Muscle of back (tissue), 3 donors: ENCODE measurements at regions not wholly inside any gene's neighbourhood (a gene's known extent, or its start where the extent isn't known, plus 50 kb on each side); places are given as distances from the start of the nearest gene placed in this dataset.

ENCODE experiments used
- DNase-seq, 3 donors: peaks; one replicate each; pipeline versions ENCODE4 v3.0.0 to v3.0.0-alpha.2; 2013

GRCh38 chr11:96894587-96894986 lies 504.8 kb downstream of the JRKL start:
- no peak for DNase-seq

- DNase-seq = no peak
Observed at GRCh38 chr11:96899971-96900370, 510.2 kb downstream of the JRKL start.

- no peak for DNase-seq
Observed at GRCh38 chr11:96905143-96905542, 515.3 kb downstream of the JRKL start.

- no peak for DNase-seq
Observed at GRCh38 chr11:96905663-96906062, 515.9 kb downstream of the JRKL start.

DNA sequence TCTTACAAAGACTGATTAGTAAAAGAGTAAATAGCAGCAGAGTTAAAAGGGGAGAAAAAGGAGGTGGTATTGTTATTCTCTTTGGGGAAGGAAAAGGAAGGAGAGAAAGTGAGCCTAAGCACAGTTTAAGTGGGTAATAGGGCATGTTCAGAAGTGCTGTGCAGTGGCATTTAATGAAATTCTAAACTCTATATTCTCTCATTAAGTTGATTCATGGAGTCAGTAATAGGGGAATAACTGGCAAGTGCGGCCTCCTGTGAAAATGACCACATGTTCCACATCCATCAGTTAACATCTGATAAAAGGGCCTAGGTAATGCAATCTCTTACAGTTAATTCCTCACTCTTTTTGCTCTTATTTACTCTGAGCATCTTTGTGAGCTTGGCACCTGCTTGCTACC lies 516.7 kb downstream of the JRKL start:
- DNase-seq = no peak

GRCh38 chr11:96925862-96926261 lies 536.0 kb downstream of the JRKL start:
- no peak for DNase-seq

GRCh38 chr11:96940227-96940626 lies 550.4 kb downstream of the JRKL start:
- no peak for DNase-seq

DNA sequence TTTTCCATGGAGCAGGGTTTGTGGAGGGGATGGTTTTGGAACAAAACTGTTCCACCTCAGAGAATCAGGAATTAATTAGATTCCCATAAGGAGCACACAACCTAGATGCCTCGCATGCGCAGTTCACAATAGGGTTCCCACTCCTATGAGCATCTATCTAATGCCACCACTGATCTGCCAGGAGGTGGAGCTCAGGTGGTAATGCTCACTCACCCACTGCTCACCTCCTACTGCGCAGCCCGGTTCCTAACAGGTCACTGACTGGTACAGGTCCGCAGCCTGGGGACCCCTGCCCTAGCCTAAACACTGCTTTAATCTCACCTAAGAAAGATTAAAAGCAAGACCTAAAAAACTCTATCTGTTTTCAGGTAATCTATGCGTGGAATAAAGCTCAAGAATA lies 553.0 kb downstream of the JRKL start:
- no peak for DNase-seq

GRCh38 chr11:96943970-96944369 lies 554.2 kb downstream of the JRKL start:
- no peak for DNase-seq

DNA sequence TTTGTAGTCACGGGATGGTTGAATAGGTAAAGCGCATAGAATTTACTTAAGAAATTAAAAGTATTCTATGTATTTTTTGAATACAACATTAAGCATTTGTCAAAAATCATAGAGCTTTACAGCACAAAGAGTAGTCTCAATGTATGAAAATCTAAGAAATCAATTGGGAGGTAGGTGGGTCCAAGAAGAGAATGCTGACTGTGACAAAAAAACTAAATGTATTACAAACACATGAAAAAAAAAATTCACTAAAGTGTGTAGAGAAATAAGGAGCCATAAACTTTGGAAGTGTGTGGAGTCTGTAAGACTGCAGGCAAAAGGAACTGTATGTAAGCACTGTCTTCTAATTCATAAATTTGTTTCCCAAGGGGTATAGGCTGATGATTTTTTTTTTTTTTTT lies 558.3 kb downstream of the JRKL start:
- DNase-seq = no peak

DNA sequence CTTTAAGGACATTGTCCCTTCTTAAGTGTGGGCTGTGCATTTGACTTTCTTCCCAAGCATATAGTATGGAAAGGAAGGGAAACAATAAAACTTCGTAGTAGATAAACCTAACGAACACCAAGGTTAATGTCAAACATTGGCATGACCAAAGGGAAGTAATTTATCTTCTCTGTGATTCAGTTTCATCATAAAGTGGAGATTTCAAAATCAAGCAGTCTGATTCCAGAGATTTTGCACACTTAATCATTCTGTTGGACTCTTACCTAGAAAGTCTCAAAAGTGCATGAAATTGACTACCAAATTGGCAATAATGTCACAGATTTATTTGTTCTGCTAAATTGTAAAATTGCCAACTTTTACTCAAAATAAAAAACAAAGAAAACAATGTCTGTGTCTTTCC lies 559.7 kb downstream of the JRKL start:
- peak in 1 of 3 donors; percentile 11 for DNase-seq

DNA sequence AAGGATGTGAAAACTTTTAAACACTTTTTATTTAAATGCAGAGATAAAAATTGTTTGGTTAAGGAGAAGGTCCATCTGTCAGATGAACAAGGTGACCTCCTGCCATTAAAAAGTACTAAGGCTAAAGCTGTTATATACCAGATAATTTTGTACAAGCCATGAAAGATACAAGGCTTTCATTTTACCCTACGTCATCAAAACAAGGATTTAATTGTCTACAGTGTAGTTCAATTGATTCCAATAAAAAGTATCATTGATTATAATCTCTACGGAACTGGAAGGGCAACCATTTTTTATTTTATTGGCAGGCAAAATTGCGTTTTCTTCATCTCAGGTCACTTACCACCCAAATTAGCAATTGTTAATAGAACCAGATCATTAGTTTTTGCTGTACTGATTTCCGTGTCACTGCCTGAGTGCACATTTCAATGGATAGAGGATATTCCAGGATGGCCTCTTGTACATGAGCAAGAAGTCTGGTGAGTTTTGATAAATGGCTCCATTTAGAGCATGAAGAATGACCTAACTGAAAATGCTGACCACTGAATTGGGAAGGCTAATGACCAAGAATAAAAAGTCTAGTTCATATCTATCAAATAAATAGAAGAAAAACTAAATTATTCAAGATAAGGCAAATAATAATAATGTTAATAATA lies 564.9 kb downstream of the JRKL start:
- DNase-seq = no peak

DNA sequence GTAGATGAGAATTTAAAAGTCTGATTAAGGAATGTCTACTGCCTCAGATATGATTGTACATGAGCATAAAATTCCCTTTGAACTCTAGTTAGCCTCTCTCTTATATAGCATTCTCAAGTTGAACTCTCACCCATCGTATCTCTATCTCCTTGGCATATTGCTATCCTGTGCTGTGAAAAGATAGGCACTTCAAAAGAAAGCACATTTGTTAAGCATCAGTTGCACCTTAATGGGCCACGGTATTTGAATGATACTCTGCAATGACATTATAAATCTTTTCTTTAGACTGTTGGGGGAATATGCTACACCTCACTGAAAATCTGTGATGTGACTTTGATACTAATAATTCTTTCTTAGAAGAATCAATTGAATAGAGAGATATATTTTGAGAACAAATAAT lies 570.7 kb downstream of the JRKL start:
- DNase-seq = no peak

DNA sequence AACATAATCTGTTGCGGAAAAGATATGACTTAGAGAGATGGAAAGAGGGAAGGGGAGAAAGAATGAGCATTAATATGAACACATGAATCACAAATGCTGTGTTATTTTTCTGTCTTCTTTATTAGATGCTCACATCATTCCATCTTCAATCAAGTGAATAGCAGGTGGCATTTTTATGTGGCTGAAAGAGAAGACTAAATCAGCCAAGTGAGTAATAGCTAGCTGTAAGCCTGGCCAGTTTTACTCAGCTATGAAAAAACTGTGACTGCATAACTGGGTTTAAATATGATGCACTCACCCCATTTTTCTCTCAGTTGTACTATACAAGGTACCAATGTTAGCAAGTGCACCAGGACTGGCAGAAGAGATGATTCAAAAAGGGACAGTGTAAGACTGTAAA lies 571.1 kb downstream of the JRKL start:
- DNase-seq = no peak

DNA sequence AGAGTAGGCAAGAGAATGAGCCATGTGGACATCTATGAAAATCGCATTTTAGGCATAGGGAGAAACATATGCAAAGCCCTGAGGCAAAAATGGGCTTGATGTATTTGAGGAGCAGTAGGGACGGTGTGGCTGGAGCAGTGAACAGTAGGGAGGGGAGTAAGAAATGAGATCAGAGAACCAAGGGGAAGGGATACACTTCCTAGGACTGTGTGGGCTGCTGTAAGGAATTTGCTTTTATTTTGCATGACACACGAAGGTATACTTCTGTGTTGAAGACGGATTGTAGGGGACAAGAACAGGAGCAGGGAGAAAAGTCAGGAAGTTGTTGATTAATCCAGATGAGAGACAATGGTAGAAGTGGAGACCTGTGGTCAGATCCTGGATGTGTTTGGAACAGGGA lies 572.1 kb downstream of the JRKL start:
- DNase-seq = no peak

DNA sequence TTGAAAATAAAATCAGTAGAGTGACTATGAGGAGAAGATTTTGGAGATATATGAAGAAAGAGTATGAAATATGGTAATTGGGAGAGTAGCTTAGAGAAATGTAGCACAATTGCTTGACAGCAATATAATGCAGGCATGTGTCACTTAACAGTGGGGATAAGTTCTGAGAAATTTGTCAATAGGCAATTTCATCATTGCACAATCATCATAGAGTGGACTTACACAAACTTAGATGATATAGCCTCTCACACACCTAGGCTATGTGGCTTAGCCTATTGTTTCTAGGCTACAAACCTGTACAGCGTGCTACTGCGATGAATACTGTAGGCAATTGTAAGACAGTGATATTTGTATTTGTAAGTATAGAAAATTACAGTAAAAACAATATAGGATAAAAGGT lies 573.6 kb downstream of the JRKL start:
- no peak for DNase-seq

DNA sequence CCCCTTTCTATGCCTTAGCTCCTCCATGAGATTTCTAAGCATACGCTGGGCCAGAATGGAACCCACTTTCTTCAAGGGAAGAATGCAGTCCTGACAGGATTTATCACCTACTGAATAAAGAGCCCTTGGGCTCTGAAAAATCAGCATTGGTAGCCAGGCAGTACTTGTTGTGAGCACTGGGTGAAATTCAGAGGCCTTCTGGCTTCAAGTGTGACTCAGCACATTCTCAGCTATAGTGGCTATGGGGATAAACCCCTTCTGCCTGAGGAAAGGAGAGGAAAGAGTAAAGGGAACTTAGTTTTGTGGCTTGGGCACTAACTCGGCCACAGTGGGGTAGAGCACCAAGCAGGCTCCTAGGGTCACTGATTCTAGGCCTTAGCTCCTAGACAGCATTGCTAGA lies 574.8 kb downstream of the JRKL start:
- no peak for DNase-seq

- DNase-seq = no peak
Observed at GRCh38 chr11:96967616-96968015, 577.8 kb downstream of the JRKL start.

GRCh38 chr11:96969251-96969650 lies 579.4 kb downstream of the JRKL start:
- DNase-seq = no peak

DNA sequence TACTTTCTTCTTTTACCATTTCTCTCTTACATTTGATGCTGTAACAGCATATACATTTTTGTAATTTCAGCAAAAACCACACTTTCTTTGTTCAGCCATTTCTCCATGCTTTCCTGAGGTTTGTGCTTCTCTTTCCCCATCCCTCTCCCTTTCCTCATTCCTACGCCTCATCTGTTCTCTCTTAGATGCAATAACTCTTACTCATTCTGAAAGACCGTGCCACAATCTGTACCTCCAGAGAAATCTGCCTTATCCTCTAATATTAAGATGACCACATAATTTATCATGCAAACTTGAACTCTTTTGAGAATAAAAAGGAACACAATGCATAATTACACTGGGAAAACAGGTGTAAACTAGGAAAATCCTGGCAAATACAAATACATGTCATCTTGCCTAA lies 588.9 kb downstream of the JRKL start:
- DNase-seq = no peak

GRCh38 chr11:96986516-96986915 lies 596.7 kb downstream of the JRKL start:
- no peak for DNase-seq

GRCh38 chr11:96990914-96991313 lies 601.1 kb downstream of the JRKL start:
- no peak for DNase-seq

DNA sequence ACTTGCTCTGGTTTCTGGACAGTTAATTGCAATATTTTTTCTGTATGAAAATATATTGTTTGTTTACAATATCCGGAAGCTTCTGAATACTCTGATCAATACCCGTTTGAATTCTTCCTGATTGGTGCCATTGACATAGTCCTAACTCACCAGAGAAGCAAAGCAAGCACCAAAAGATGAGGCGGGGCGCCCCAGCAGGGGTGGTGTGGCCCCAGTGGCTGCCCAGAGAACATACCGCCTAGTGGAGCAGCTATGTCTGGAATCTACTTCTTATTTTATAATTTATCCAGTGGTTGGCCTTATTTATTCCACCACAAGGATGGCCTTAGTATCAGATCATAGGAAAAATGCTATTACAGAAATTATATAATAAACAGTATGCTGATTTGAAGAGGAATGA lies 610.7 kb downstream of the JRKL start:
- DNase-seq = no peak

DNA sequence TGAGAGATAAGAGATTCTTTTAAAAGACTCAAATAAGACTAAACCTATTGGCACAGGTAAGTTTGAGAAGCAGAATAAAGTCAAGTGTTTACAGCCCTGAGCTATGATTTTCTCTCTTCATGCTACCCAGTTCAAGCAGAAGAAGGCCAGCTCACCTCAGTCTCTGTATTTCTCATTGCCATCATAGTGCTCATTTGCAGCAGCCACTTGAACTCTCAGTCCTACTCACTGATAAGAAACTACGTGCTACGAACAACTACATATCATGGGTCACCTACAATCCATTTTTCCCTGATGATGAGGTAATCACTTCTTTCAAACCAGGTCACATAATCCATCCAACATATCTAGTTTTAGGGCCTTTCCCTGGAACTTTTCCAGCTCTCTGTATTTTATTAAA lies 617.5 kb downstream of the JRKL start:
- no peak for DNase-seq

DNA sequence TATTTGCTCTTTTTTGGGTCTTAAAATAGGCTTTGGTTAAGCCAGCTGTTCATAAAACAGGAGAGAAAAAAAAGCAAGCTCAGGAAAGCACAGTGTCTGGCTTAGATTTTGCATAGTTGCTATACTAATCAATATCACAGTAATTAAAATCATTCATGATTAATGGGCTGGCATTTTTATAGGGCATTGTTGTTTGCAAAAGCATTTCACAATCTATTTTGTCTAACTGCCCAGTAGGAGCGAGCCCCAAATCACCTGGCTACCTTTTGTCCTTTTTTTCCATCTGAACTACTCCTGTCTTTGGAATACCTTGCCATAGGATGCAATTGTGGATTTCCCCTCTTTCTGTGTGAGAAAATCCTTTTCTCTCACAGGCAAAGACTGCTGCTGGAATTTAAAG lies 619.8 kb downstream of the JRKL start:
- DNase-seq = no peak
